Upper lobe of left lung (tissue), 6 donors: ENCODE measurements at regions not wholly inside any gene's neighbourhood (a gene's known extent, or its start where the extent isn't known, plus 50 kb on each side); places are given as distances from the start of the nearest gene placed in this dataset.

Experiments used
- ATAC-seq, 2 donors: fragments of 200-7000 bp; cut with Tn5 transposase; one replicate each; pipeline ENCODE4 v1.9.1; 2022; ENCODE audit warnings: mild to moderate bottlenecking in 2 of 2, moderate library complexity in 2 of 2; ENCODE audit not compliant: low FRiP score in 2 of 2
- DNase-seq, 2 donors: peaks; one replicate each; pipeline ENCODE4 v3.0.0-alpha.2; 2019 to 2020
- H3K27ac ChIP-seq, 4 donors: fragments of 200-600 bp; sonication (generic); one replicate each; pipeline ENCODE4 v1.5.1; 2016 to 2019
- H3K27me3 ChIP-seq, 4 donors: fragments of 200-600 bp; sonication (generic); one replicate each; pipeline ENCODE4 v1.5.1; 2017 to 2019
- H3K36me3 ChIP-seq, 4 donors: fragments of 200-600 bp; sonication (generic); one replicate each; pipeline ENCODE4 v1.5.1; 2016 to 2019
- H3K4me1 ChIP-seq, 4 donors: fragments of 200-600 bp; sonication (generic); one replicate each; pipeline ENCODE4 v1.5.1; 2018 to 2019
- H3K4me3 ChIP-seq, 4 donors: fragments of 200-600 bp; sonication (generic); one replicate each; pipeline ENCODE4 v1.5.1; 2017 to 2019; ENCODE audit warnings: mild to moderate bottlenecking in 2 of 4, moderate library complexity in 1 of 4
- H3K9me3 ChIP-seq, 4 donors: fragments of 200-600 bp; sonication (generic); one replicate each; pipeline ENCODE4 v1.5.1; 2018 to 2019
- EP300 ChIP-seq, 4 donors: sonication (generic); formaldehyde crosslinking; IDR thresholded peaks; one replicate each; pipeline ENCODE4 v1.5.1; 2017; ENCODE audit warnings: antibody characterized with exemption in 4 of 4, control low read depth in 2 of 4
- POLR2A ChIP-seq, 4 donors: fragments of 450-650 bp; IDR thresholded peaks; one replicate each; pipeline ENCODE4 v1.5.1; 2016 to 2017; ENCODE audit warnings: antibody characterized with exemption in 4 of 4, mild to moderate bottlenecking in 2 of 4
- POLR2AphosphoS5 ChIP-seq, 2 donors: sonication (generic); formaldehyde crosslinking; IDR thresholded peaks; one replicate each; pipeline ENCODE4 v1.5.1; 2017; ENCODE audit warnings: antibody characterized with exemption in 2 of 2
- WGBS, 2 donors: methylation state at CpG; one replicate each; pipeline ENCODE4 v1.1.5; 2017 to 2018; 5-methylcytosine and 5-hydroxymethylcytosine counted together
- TF ChIP-seq, protein P1 (sequence below), 6 experiments: fragments of 450-650 bp in 4 of 6; fragments of 200-600 bp in 2 of 6; sonication (generic) in 2 of 6; IDR thresholded peaks; one replicate each; pipeline ENCODE4 v1.5.1; 2016 to 2019; ENCODE audit warnings: antibody characterized with exemption in 6 of 6
- donor health status: DM: no; HTN: no; CAD: no; lungs with moderate emphysema.
- donor health status: DM: no; HTN: yes; CAD: no; lungs with severe emphysema.

GRCh38 chr15:77851086-77851485 lies 218.4 kb upstream of the LINGO1 start:
- H3K36me3 ChIP-seq, result no peaks in the 10 kb centered on the region
- H3K9me3 ChIP-seq, result peaks cover 0 to 5% (median 0%) of the 10 kb centered on the region in 4 donors
- WGBS, 2 donors, result 61 to 64% methylated on average over 6 to 7 of the region's 7 CpGs
- H3K4me3 ChIP-seq, result no peak overlapping the region
- TF ChIP-seq POLR2AphosphoS5 (IDR thresholded peaks at IDR 0.05), result no peak
- TF ChIP-seq POLR2A (IDR thresholded peaks at IDR 0.05), result no peak
- TF ChIP-seq, protein P1, sequence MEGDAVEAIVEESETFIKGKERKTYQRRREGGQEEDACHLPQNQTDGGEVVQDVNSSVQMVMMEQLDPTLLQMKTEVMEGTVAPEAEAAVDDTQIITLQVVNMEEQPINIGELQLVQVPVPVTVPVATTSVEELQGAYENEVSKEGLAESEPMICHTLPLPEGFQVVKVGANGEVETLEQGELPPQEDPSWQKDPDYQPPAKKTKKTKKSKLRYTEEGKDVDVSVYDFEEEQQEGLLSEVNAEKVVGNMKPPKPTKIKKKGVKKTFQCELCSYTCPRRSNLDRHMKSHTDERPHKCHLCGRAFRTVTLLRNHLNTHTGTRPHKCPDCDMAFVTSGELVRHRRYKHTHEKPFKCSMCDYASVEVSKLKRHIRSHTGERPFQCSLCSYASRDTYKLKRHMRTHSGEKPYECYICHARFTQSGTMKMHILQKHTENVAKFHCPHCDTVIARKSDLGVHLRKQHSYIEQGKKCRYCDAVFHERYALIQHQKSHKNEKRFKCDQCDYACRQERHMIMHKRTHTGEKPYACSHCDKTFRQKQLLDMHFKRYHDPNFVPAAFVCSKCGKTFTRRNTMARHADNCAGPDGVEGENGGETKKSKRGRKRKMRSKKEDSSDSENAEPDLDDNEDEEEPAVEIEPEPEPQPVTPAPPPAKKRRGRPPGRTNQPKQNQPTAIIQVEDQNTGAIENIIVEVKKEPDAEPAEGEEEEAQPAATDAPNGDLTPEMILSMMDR (IDR thresholded peaks at IDR 0.05), result no peak
- no peak for TF ChIP-seq EP300 (IDR thresholded peaks at IDR 0.05)
- no peak overlapping the region for H3K27ac ChIP-seq
- ATAC-seq (no peak), DNase-seq (no peak)
- H3K27me3 ChIP-seq, result no peaks in the 10 kb centered on the region
- no peaks in the 10 kb centered on the region for H3K4me1 ChIP-seq

- Histone ChIP-seq H3K27me3 (no peaks in the 10 kb centered on the region), H3K36me3 (no peaks in the 10 kb centered on the region), H3K4me3 (no peak overlapping the region), H3K9me3 (peaks cover 0 to 15% (median 0%) of the 10 kb centered on the region in 4 donors), H3K4me1 (no peaks in the 10 kb centered on the region), H3K27ac (no peak overlapping the region)
- TF ChIP-seq POLR2A (IDR thresholded peaks at IDR 0.05) (no peak), POLR2AphosphoS5 (IDR thresholded peaks at IDR 0.05) (no peak), EP300 (IDR thresholded peaks at IDR 0.05) (no peak)
- TF ChIP-seq, protein P1 (IDR thresholded peaks at IDR 0.05), result no peak
- DNase-seq (no peak), ATAC-seq (no peak)
- WGBS, 2 donors, result 81 to 85% methylated on average over 2 of the region's 2 CpGs
These were observed 214.3 kb upstream of the LINGO1 start for GRCh38 chr15:77846986-77847385.

DNA sequence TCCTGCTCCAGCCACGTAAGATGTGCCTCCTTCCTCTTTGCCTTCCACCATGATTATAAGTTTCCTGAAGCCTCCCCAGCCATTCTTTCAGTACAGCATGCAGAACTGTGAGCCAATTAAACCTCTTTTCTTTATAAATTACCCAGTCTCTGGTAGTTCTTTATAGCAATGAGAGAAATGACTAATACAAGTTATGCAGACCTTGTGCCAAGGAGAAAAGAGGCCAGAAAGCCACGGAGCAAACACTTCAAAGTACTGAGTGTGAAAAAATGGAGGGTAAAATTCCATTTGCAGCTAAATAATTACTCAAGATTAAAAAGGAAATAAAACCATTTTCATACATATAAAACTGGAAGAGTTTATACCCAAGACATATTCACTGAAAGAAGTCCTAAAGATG lies 213.6 kb upstream of the LINGO1 start:
- H3K4me1 ChIP-seq, result peaks cover 0 to 4% (median 0%) of the 10 kb centered on the region in 4 donors
- TF ChIP-seq POLR2AphosphoS5 (IDR thresholded peaks at IDR 0.05) (no peak), POLR2A (IDR thresholded peaks at IDR 0.05) (no peak), EP300 (IDR thresholded peaks at IDR 0.05) (no peak)
- TF ChIP-seq, protein P1 (IDR thresholded peaks at IDR 0.05), result no peak
- no peak overlapping the region for H3K4me3 ChIP-seq
- no peaks in the 10 kb centered on the region for H3K36me3 ChIP-seq
- 19 to 41% methylated on average over 2 of the region's 2 CpGs for WGBS, 2 donors
- ATAC-seq (no peak), DNase-seq (no peak)
- no peak overlapping the region for H3K27ac ChIP-seq
- H3K9me3 ChIP-seq, result peaks cover 0 to 15% (median 0%) of the 10 kb centered on the region in 4 donors
- no peaks in the 10 kb centered on the region for H3K27me3 ChIP-seq

DNA sequence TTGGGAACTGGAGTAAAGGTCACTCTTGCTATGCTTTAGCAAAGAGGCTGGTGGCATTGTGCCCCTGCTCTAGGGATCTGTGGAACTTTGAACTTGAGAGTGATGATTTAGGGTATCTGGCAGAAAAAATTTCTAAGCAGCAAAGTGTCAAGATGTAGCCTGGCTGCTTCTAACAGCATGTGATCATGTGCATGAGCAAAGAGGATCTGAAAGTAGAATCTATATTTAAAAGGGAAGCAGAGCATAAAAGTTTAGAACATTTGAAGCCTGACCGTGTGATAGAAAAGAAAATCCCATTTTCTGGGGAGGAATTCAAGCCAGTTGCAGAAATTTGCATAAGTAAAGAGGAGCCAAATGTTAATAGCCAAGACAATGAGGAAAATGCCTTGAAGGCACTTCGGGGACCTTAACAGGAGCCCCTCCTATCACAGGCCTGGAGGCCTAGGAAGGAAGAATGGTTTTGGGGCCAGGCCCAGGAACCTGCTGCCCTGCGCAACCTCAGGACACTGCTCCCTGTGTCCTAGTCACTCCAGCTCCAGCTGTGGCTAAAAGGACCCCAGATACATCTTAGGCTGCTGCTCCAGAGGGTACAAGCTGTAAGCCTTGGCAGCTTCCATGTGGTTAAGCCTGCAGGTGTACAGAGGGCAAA lies 212.2 kb upstream of the LINGO1 start:
- DNase-seq (no peak), ATAC-seq (no peak)
- TF ChIP-seq, protein P1 (IDR thresholded peaks at IDR 0.05), result no peak
- no peak for TF ChIP-seq POLR2AphosphoS5 (IDR thresholded peaks at IDR 0.05)
- TF ChIP-seq EP300 (IDR thresholded peaks at IDR 0.05), result no peak
- TF ChIP-seq POLR2A (IDR thresholded peaks at IDR 0.05), result no peak

GRCh38 chr15:77843546-77843945 lies 210.8 kb upstream of the LINGO1 start:
- Histone ChIP-seq H3K27ac (no peak overlapping the region), H3K4me3 (no peak overlapping the region), H3K9me3 (peaks cover 0 to 9% (median 0%) of the 10 kb centered on the region in 4 donors), H3K27me3 (no peaks in the 10 kb centered on the region), H3K36me3 (no peaks in the 10 kb centered on the region), H3K4me1 (peaks cover 0 to 5% (median 0%) of the 10 kb centered on the region in 4 donors)
- ATAC-seq (no peak), DNase-seq (no peak)
- WGBS, 2 donors, result 63 to 83% methylated on average over 5 of the region's 5 CpGs
- no peak for TF ChIP-seq POLR2A (IDR thresholded peaks at IDR 0.05)
- no peak for TF ChIP-seq POLR2AphosphoS5 (IDR thresholded peaks at IDR 0.05)
- TF ChIP-seq EP300 (IDR thresholded peaks at IDR 0.05), result no peak
- TF ChIP-seq, protein P1 (IDR thresholded peaks at IDR 0.05), result no peak

More for the DNA sequence above, 212.2 kb upstream of the LINGO1 start:
- WGBS, 2 donors, result 73 to 87% methylated on average over 3 of the region's 3 CpGs
- Histone ChIP-seq H3K36me3 (no peaks in the 10 kb centered on the region), H3K4me1 (peaks cover 0 to 5% (median 0%) of the 10 kb centered on the region in 4 donors), H3K4me3 (no peak overlapping the region), H3K27me3 (no peaks in the 10 kb centered on the region), H3K27ac (no peak overlapping the region), H3K9me3 (peaks cover 0 to 13% (median 0%) of the 10 kb centered on the region in 4 donors)
